NCI-H226 (cell line): ENCODE measurements at regions not wholly inside any gene's neighbourhood (a gene's known extent, or its start where the extent isn't known, plus 50 kb on each side); places are given as distances from the start of the nearest gene placed in this dataset.
A peak's percentile ranks its signal among the peaks of the same experiment; 100 is the strongest.

Source experiments
- DNase-seq: peaks from one replicate; pipeline ENCODE4 v3.0.0-alpha.2; 2015

- no peak for DNase-seq
Measured at GRCh38 chr5:165152058-165152457, 1646.6 kb downstream of the MAT2B start.

DNA sequence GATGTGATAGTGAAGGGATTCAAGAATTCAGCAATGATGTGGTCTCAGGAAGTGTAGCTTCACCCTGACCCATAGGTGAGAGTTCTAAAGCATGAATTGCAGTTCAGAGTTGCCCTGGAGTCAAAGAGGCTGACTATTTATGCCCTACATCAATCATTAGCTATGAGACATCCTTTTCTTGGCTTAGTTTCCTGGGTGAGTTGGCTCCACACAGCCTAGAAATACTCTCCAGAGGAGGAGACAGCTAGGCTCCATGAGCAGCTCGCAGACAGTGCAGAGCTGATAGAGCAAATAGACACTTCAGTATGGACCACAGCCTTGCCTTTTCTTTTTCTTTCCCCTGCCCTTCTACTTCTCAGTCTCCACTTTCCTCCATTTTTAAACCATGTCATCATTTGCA, 1651.8 kb downstream of the MAT2B start:
- peak; percentile 71 for DNase-seq

GRCh38 chr5:165161204-165161603, 1655.8 kb downstream of the MAT2B start:
- DNase-seq = no peak

- no peak for DNase-seq
Measured at GRCh38 chr5:165163861-165164260, 1658.4 kb downstream of the MAT2B start.

GRCh38 chr5:165173651-165174050, 1668.2 kb downstream of the MAT2B start:
- no peak for DNase-seq

- DNase-seq = no peak
Measured at GRCh38 chr5:165175041-165175440, 1669.6 kb downstream of the MAT2B start.

DNA sequence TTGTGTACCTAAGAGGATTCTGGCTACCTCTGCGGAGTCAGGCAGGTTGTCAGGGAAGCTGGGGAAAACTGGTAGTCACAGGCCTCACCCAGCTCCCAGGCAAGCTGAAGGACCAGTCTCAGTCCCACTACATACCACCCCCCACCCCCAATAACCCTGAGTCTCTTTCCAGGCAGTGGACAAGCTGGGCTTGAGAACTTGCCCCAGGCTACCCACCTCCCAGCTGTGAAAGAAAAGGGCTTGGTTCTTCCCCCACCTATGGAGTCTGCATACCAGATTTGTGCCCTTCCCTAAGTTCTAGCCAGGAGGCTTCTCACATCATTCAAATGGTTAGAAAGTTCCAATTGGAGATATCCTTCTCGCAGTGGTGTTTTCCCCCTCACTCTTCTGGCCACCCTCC, 1678.8 kb downstream of the MAT2B start:
- DNase-seq = no peak

DNA sequence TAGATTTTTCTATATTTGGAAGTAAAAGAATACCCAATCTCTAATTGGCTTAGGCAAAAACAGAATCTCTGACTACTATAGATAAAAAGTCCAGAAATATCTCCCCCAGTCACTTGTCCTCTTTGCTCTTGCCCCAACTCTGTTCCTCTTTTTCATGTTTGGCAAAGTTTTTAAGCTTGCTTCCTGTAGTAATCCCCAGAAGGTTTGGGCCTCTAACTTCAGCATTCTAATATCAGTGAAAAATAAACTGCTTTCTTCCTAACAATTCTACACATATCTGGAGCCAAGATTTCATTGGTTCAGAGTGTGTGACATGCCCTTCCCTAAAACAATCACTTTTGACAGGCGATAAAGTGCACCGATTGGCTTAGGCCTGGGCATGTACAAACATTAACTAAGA, 1680.3 kb downstream of the MAT2B start:
- DNase-seq = no peak

- DNase-seq = no peak
Measured at GRCh38 chr5:165187815-165188214, 1682.4 kb downstream of the MAT2B start.

DNA sequence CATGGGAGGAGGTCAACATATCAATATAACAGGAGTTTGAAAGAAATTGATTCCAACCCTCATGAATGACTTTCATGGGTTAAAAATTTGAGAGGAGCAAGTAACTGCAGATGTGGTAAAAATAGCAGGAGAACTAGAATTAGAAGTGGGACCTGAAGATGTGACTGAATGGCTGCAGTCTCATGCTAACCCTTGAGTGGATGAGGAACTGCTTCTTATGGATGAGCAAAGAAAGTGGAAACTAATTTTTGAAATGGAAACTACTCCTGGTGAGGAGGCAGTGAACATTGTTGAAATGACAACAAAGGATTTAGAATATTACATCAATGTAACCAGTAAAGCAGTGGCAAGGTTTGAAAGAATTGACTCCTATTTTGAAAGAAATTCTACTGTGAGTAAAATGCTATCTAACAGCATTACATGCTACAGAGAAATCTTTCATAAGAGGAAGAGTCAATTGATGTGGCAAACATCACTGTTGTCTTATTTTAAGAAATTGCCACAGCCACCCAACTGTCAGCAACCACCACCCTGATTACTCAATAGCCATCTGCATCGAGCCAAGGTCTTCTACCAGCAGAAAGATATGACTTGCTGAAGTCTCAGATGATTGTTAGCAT, 1683.2 kb downstream of the MAT2B start:
- DNase-seq = no peak

DNA sequence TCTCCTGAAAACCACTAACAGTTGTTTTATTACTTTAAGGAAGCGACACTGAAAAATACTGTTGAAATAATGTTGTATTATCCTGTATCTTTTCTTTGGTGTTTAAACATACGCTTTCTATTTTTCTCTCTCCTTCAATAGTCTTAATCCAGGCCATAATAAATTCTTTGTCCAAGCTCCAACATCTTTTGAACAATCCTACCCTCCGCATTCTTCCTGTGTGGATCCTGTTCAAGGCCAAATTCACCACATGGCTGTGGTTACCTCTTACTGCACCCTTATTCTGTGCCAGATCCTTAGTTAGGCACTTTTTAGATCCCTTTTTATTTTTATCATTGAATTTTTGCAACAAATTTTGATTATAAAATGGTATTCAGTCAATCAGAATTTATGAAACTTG, 1691.5 kb downstream of the MAT2B start:
- DNase-seq = no peak

DNA sequence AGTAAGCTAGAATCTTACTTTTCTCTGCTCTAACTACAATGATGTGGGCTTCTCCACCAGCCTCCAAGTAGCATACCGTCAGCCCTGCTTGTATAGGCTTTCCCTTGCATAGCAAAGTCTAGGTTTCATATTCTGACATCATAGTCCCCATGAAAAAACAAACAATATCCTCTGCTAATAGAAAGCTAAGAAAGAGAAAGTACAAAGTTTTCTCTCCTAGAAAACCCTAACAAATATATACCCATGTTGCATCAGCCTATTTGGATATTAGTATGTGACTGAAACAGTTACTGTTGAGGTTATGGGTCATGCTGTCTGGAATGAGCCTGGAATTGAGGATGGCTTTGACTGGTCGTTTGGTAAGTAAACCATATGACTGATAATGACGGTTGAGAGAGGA, 1696.0 kb downstream of the MAT2B start:
- DNase-seq = peak; percentile 25

DNA sequence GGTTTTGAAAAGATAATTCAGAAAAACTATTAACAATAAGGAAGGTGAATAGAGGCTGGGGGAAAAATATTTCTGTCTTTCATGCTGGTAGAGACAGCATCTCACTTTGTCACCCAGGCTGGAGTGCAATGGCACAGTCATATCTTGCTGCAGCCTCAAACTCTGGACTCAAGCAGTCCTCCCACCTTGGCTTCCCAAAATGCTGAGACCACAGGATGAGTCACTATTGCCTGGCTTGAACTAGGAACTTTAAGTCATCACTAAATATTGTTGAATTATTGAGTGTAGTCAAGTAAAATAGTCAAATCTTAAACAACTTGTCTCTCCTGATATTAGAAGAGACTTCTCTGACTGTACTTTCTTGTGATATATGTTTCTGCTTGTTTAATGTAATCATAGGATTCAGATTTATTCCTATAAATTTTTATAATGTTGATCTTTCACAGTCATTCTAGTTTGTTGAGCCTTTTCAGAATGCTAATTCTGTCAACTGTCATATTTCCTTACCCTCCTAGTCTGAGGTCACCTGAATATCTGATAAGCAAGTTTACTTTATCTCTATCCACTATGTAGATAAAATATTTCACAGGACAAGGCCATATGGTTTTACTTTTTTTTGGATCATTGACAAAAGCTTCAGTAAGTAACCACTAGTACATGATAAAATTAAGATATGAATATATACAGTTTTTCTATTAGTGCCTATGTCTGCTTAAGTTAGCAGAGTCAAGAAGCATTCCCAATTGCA, 1696.5 kb downstream of the MAT2B start:
- peak; percentile 58 for DNase-seq

GRCh38 chr5:165202519-165202910, 1697.1 kb downstream of the MAT2B start:
- DNase-seq = no peak

DNA sequence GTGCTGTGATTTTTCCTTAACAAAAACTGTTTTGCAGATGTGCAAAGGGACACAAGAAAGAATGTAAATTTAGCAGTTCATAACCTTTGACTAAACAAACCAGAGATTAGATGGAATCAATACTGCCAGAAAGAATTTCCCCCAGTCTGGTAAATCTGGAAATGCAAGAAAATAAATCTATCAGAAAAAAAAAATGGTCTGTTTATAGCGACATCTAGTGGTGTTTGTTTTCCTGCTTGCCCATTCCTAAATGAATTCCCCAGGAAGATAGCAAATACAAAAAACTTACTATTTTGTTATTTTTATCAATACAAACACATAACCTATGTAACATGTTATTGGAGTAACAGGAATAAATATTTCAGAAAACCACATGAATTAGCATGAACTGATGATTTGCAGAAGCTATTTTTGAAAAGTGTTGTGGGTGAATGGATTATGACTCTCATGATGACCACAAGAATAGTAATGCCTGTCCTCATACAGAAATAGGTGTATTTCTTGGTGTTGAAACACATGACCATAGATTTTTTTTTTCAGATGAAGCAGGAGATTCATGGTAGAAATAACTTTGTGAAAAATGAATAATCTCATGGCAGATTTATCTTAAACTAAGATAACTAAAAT, 1703.8 kb downstream of the MAT2B start:
- no peak for DNase-seq

DNA sequence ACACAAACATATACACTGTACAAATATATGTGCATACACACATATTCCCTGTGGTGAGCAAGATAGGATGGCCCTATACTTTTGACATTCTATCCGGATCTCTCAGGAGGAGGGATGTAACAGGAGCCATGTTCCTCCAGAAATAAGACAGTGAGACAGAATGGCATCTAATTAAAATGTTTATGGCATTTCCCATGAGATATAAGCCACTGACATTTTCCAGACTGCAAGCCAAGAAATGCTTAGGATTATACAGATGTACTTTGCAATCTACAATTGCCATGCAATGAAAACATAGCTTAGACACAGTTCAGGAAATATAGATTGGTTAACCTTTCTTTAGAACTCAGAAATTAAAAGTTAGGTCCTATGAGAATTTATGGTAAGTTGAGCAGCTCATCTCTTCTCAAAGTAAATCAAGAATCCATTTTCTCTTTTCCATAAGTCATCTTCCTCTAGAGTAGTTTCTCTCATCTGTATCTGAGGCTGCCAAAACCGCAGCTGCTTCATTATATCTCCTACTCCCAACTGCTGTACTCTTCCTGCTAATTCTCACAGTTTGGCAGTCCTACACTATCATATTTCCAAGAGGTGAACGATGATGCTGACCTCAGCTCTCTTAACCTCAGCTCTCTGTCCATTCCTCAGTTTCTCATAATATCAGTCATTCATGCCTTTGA, 1719.1 kb downstream of the MAT2B start:
- no peak for DNase-seq

GRCh38 chr5:165227515-165227914, 1722.1 kb downstream of the MAT2B start:
- DNase-seq = no peak

GRCh38 chr5:165228184-165228583, 1722.8 kb downstream of the MAT2B start:
- no peak for DNase-seq

GRCh38 chr5:165231821-165232508, 1726.5 kb downstream of the MAT2B start:
- no peak for DNase-seq

GRCh38 chr5:165232509-165233028, 1727.2 kb downstream of the MAT2B start:
- no peak for DNase-seq

DNA sequence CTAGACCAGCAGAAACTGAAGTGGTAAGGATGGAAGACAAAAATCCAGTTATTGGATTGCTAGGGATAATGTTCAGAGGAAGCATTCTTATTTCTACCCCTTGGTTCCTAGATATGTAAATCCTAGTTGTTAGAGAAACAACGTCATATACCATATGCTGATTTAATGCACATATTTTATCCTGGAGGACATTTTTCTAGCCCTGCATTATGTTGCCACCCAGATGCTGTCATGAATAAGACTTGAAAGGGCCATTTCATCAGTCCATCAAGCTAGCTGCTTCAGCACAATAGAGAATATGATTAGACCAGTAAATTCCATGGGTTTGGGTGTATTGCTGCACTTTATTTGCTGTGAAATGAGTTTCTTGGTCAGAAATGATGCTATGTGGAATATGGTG, 1736.4 kb downstream of the MAT2B start:
- no peak for DNase-seq

DNA sequence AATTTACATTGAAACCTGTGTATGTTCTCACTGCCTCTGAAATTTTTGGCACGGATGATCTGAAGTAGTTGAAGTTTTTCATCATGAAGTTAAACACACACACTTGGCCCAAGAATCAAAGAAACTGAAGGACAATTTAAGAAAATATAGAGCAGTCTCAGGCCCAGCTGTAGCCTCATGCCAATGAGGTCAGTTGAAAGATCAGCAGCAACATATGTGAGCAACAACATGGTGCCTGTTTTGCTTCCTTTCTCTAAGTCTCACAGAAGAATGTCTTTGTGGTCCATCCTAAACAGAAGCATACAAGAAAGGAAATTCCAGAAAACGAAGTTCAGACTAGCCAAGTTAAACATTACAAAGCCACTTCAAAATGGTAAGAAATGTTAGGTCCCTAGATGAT, 1737.2 kb downstream of the MAT2B start:
- no peak for DNase-seq

DNA sequence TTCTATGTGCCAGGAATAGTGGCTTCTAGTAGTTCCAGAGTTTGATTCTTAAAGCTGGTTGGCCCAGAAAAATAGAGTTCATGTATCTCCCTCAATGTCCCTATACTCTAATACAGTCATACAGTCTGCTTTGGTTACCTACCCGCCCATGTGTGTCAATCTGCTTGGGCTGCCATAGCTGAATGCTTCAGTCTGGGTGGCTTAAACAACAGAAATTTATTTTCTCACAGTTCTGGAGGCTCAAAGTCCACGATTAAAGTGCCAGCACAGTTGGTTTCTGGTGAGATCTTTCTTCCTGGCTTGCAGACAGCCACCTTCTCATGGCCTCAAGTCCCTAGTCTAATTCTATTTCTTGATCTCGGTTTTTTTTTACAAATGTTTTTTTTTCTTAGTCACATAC, 1739.0 kb downstream of the MAT2B start:
- DNase-seq = no peak
